Inferior parietal cortex (tissue), 1 donor: ENCODE measurements at regions not wholly inside any gene's neighbourhood (a gene's known extent, or its start where the extent isn't known, plus 50 kb on each side); places are given as distances from the start of the nearest gene placed in this dataset.
"Not testable (repeated sequence)": the region's sequence is repeated elsewhere in the genome, so short reads cannot be mapped to it uniquely, and the experiment has no call there.

Source experiments
- DNase-seq: peaks from one replicate; pipeline ENCODE4 v3.0.0-alpha.2; 2016; ENCODE audit errors: extremely low spot score

GRCh38 chr4:14361084-14361483 is 641.2 kb upstream of the CPEB2 start:
- no peak for DNase-seq

GRCh38 chr4:14362385-14362784 is 639.9 kb upstream of the CPEB2 start:
- DNase-seq = no peak

DNA sequence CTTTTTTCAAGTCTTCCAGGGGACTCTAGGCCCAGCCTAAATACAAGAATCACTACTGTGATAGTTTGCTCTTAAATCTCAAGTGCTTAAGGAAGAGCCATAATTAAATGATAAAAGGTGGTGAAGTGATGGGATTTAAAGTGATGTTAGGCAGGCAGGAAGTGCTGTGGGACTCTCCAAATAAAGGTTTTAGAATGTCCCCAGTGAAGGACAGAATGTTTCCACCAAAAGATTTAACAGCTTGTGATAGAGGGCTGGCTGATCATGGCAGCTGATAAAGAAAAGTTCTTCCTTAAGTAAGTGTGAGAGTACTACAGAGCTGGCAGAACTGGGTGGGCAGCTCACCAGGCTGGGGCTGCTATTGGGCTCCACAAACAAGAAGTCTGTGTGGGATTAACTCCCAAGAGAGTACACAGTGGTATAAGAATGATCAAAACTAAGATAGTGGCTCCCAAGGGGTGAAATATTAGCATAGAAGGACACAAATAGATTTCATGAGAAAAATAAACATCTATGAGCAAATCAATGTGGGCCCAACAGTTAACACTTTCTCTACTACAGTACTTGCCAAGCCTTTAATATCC is 637.2 kb upstream of the CPEB2 start:
- no peak for DNase-seq

GRCh38 chr4:14368391-14368790 is 633.9 kb upstream of the CPEB2 start:
- no peak for DNase-seq

DNA sequence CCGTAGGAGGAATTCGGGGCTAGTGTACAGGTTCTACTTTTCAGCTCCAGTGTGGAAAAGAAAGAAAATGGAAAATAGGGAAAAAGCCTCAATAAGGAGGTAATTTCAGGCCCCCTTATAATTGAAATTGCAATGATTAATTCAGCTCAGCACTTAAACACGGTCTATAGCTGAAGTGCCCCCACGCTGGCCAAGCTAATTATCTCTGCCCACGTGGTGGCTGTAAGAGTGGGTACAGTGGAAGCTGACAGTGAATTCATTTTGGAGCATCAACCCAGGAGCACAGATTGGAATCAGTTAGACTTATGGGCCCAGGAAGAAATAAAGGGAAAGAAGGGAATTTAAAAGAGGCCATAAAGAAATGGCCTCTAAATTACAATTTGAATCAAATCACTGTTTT is 631.1 kb upstream of the CPEB2 start:
- DNase-seq = no peak

DNA sequence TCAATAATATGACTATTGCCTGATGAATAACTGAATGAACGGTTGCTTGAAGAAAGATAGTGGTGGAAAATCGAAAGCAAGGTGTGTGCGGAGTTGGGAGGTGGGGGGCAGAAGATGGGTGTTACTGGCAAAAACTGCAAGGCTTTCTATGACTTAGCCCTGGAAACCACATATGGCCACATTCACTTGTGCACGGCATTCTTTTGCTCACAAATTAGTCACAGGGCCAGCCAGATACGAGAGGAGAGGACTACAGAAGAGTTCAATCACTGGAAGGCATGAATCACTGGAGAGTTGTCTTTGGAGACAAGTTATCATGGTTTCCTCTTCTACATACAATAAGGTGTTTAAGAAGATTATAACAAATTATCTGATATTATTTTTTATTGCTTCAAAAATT is 626.5 kb upstream of the CPEB2 start:
- no peak for DNase-seq

- no peak for DNase-seq
Measured at GRCh38 chr4:14379183-14379582, 623.1 kb upstream of the CPEB2 start.

GRCh38 chr4:14383652-14384051 is 618.6 kb upstream of the CPEB2 start:
- no peak for DNase-seq

GRCh38 chr4:14384824-14385223 is 617.5 kb upstream of the CPEB2 start:
- DNase-seq = no peak

GRCh38 chr4:14386196-14386595 is 616.1 kb upstream of the CPEB2 start:
- no peak for DNase-seq

DNA sequence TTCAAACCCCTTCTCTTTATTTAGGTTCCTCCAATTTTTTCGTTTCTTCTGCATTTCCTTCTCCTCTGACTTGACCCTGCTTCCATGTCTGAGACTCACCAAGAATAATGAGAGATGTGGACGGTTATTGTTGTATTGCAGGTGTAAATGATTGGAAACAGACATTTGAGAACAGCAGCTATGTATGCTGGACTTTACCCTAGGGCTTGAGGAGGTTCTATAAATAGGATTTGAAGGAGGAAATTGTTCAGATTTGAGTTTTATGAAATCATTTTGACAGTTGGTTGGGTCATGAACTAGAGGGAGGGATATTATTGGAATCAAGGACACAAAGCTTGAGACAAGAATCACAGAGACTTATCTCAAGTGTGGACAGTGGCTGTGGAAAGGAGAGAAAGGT is 614.6 kb upstream of the CPEB2 start:
- DNase-seq = no peak

DNA sequence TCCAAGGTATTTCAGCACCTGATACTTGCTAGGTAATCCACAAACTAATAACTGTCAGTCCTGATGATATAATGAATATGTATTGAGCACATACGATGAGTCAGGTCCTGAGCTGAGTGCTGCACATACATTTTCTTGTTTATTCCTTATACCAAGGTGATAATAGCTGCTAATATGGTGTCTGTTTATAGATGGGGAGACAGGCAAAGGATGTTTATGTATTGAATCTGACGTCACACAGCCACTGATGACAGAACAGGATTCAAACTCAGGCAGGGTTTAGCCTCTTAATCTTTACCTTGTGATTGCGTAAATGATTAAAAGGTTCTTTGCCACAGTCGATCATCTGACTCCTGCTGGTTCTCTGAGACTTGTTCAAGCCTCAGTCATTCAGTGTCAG is 609.9 kb upstream of the CPEB2 start:
- DNase-seq = no peak

GRCh38 chr4:14396183-14396582 is 606.1 kb upstream of the CPEB2 start:
- DNase-seq = no peak

DNA sequence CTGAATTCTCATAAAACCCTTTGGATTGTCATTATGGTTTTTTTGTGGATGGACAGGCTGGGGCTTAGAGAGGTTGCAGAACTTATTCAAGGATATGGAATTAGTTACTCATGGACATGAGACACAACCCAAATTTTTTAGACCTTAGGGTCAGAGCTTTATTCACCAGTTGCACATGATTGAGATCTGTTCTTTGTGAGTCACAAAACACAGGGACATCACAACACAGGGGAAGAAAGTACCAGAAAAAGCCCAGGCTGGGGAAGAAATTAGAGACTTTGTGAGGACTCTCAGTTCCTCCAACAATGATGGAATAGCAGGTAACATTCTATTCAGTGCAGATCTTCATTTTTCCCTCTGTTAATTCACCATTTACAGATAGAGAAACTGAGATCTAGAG is 602.4 kb upstream of the CPEB2 start:
- no peak for DNase-seq

DNA sequence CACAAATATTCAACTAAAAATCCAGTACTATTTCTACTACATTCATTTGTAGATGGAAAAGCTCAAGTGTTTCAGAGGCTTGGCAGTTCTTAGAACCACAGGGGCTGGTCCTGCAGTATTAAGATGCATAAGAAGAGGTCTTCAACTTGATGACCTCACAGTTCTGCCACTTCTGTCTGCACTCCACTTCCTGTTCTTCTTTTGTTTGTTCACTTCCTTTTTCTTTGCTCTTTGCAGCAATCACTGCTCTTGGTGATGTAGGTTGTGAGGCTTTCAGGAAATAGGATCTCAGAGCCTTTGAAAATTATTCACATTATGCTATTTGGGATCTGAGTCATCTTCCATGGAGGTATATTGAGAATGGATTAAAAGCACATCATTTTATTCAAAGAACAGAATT is 602.0 kb upstream of the CPEB2 start:
- no peak for DNase-seq

DNA sequence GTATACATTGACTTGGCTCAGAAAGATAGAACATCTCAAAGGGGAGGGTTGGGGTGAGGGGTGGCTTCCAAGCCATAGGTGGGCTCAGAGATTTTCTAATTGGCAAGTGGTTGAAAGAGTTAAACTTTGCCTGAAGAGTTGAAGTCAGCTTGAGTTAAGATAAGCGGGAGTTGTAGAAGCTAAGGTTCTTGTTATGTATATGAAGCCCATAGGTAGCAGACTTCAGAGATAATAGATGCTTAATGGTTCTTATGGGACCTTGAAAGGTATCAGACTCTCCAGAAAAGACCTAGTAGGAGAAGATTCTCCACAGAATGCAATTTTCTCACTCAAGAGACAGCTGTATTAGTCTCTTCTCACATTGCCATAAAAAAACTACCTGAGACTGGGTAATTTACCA is 599.1 kb upstream of the CPEB2 start:
- no peak for DNase-seq

DNA sequence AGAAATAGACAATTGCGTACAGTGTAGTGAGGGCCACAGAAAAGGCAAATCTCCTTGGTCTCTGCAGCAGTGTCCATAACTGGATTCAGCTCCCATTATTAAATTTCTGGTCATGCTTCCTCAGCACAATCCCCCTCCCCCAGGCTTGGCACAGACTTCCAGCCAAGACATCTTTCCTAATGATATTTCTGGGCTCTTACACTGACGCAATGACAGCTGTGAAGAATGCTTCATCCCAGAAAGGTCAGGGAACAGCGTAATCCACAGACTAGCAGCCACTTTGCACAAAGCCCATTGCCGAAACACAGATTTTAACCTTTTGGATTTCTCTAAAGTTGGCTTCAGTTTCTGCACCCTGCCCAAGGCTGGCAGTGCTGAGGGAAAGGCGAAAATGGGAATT is 597.6 kb upstream of the CPEB2 start:
- DNase-seq = no peak

GRCh38 chr4:14410516-14410915 is 591.8 kb upstream of the CPEB2 start:
- no peak for DNase-seq

DNA sequence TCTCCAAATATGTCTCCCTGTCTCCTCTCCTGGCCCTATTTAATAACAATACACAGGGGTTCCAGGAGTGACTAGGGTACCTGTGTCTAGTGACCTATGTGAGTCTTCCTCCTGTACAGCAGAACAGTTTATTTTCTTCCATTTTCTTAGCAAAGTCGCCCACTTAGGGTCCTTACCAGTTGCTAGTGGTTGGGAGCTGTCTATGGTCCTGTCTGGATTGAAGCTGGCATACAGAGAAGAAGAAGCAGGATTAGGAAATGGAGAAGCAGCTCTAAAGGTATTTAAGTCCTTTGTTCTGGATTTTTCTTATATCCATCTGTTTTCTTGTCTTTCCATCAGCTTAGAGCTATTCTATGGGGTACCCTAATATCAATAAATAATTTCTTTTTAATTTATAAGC is 587.1 kb upstream of the CPEB2 start:
- DNase-seq = no peak

GRCh38 chr4:14419516-14419915 is 582.8 kb upstream of the CPEB2 start:
- no peak for DNase-seq

- not testable (repeated sequence) for DNase-seq
Measured at GRCh38 chr4:14426297-14426696, 576.0 kb upstream of the CPEB2 start.

DNA sequence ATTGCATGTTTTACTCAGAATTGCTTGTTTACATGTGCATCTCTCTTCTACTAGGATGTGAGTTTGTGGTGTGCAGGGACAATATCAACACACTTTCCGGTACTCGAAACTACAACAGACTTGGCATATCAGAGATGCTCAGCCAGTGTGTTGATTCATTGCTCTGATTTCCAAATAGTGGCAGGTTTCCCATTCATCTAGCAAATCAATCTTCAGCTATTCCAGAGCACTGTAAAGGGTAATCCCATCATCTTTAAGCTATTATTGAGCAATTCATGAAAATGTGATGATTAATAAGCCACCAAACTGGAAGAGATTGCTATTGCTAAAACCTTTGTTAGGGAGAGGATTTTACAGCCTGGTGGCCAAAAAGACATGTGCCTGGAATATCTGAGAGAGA is 574.2 kb upstream of the CPEB2 start:
- no peak for DNase-seq

- DNase-seq = no peak
Measured at GRCh38 chr4:14431155-14432134, 570.8 kb upstream of the CPEB2 start.
